Colonic mucosa (tissue), 4 donors: ENCODE measurements at regions not wholly inside any gene's neighbourhood (a gene's known extent, or its start where the extent isn't known, plus 50 kb on each side); places are given as distances from the start of the nearest gene placed in this dataset.

Experiments
- DNase-seq: peaks from one replicate; pipeline ENCODE4 v3.0.0-alpha.2; 2020
- H3K27ac ChIP-seq: fragments of 200-600 bp; one replicate; pipeline ENCODE4 v1.8.0; 2021
- H3K27me3 ChIP-seq: fragments of 200-600 bp; one replicate; pipeline ENCODE4 v1.8.0; 2021
- H3K36me3 ChIP-seq: fragments of 200-600 bp; one replicate; pipeline ENCODE4 v1.8.0; 2021
- H3K4me1 ChIP-seq: fragments of 200-600 bp; one replicate; pipeline ENCODE4 v1.8.0; 2021; ENCODE audit warnings: mild to moderate bottlenecking
- H3K4me3 ChIP-seq: fragments of 200-600 bp; one replicate; pipeline ENCODE4 v1.8.0; 2021
- H3K9ac ChIP-seq, 2 donors: one replicate each; pipeline ENCODE4 v1.7.0; 2013; ENCODE audit warnings: control low read depth in 2 of 2, low read depth in 2 of 2, low read length in 2 of 2
- H3K9me3 ChIP-seq: fragments of 200-600 bp; one replicate; pipeline ENCODE4 v1.8.0; 2021
- intact Hi-C: fragments of 100-400 bp; cut with DNase I; formaldehyde crosslinking; loops from one replicate; pipeline ENCODE4 v1.14.1; 2022
- TF ChIP-seq, protein P1 (sequence below): fragments of 200-600 bp; IDR thresholded peaks from one replicate; pipeline ENCODE4 v1.8.0; 2022; ENCODE audit warnings: antibody characterized with exemption, mild to moderate bottlenecking
- donor health status: healthy.
- donor health status: DM: no; HTN: no; CAD: no.
- donor health status: DM: no; HTN: no; CAD: no.

DNA sequence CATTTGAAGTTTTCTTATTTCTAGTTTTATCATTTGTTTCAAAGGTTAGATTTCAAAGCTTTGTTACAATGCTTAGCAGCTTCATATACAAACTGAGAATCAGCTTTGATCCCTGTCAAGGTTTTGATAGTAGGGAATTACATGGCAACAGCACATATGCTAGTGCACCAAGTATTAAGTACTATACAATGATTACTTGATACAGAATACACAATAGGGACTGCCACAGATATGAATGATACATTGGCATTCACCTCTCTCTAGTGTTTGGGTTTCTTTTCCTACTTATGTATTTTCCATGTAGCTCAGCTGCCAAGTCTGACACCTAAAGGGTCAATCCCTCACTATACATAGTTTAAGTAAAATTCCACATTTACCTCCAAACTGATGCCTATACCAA lies 344.0 kb downstream of the FAT4 start:
- intact Hi-C loops, result no loop called here
- Histone ChIP-seq H3K9ac (no peak overlapping the region), H3K4me1 (no peaks in the 10 kb centered on the region), H3K36me3 (no peaks in the 10 kb centered on the region), H3K9me3 (no peaks in the 10 kb centered on the region), H3K27me3 (no peaks in the 10 kb centered on the region), H3K4me3 (no peak overlapping the region), H3K27ac (no peak overlapping the region)
- TF ChIP-seq, protein P1, sequence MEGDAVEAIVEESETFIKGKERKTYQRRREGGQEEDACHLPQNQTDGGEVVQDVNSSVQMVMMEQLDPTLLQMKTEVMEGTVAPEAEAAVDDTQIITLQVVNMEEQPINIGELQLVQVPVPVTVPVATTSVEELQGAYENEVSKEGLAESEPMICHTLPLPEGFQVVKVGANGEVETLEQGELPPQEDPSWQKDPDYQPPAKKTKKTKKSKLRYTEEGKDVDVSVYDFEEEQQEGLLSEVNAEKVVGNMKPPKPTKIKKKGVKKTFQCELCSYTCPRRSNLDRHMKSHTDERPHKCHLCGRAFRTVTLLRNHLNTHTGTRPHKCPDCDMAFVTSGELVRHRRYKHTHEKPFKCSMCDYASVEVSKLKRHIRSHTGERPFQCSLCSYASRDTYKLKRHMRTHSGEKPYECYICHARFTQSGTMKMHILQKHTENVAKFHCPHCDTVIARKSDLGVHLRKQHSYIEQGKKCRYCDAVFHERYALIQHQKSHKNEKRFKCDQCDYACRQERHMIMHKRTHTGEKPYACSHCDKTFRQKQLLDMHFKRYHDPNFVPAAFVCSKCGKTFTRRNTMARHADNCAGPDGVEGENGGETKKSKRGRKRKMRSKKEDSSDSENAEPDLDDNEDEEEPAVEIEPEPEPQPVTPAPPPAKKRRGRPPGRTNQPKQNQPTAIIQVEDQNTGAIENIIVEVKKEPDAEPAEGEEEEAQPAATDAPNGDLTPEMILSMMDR, result no peak
- no peak for DNase-seq

DNA sequence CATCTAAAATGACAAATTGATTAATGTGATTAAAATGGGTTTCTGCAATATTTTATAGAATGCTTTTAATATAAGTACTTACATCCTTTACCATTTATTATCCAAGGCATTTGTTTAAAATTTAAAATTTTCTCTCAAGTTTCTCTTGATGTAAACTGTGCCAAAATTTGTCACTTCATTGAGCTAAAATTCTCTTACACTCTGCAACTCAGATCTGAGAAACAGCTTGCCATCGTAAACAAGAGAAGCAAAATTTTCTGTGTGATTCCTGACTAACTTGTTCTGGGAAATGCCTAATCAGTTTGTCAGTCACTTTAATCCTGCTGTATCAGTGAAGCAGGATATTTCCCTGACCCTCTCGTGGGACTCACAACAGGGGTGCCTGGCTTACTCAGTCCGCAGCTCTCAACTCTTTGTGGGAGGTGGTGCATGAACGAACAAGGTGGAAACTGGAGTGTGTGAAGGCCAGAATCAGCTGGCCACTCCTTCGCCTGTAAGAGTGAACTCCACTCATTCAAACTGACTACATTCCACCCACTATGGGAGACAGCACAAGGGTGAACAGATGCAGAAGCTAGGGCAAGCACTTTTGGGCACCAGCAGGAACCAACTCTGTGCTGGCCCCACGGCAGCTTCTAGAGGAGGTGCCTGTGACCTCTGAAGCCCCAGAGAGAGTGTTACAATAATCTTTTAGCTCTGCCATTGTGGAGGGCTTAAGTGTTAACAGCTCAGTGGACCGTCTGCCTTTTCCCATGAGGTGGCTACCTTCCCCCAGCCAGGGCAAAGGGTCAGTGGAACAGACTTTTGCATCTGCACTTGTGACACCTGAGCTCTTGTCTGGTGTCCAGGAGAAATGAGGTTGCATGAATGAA lies 349.4 kb downstream of the FAT4 start:
- Histone ChIP-seq H3K4me3 (no peak overlapping the region), H3K4me1 (no peaks in the 10 kb centered on the region), H3K9me3 (no peaks in the 10 kb centered on the region), H3K36me3 (no peaks in the 10 kb centered on the region), H3K27ac (no peak overlapping the region), H3K27me3 (no peaks in the 10 kb centered on the region), H3K9ac (no peak overlapping the region)
- TF ChIP-seq, protein P1, result no peak
- no peak for DNase-seq
- intact Hi-C loops, result no loop called here

DNA sequence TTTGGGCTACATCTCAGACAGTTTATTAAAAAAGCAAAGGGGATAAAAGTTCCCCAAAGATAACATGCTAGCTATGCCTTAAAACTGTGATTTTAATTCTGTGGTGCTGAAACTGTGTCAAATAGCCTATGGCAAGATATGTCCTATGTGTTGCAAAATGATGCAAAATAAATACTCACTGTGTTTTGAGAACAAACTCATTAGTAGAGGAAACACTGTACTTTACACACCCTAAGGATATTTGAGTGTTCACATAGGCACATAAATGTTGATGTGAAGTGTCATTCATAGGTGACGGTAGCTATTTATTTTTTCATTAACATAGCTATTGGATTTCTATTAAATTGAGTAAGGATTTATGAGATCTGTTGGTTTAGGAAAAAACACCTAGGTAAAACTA lies 351.9 kb downstream of the FAT4 start:
- H3K9me3 ChIP-seq, result no peaks in the 10 kb centered on the region
- intact Hi-C loops, result no loop called here
- H3K4me1 ChIP-seq, result no peaks in the 10 kb centered on the region
- no peaks in the 10 kb centered on the region for H3K36me3 ChIP-seq
- H3K4me3 ChIP-seq, result no peak overlapping the region
- H3K27ac ChIP-seq, result no peak overlapping the region
- no peak for DNase-seq
- H3K9ac ChIP-seq, result no peak overlapping the region
- TF ChIP-seq, protein P1, result no peak
- H3K27me3 ChIP-seq, result no peaks in the 10 kb centered on the region

DNA sequence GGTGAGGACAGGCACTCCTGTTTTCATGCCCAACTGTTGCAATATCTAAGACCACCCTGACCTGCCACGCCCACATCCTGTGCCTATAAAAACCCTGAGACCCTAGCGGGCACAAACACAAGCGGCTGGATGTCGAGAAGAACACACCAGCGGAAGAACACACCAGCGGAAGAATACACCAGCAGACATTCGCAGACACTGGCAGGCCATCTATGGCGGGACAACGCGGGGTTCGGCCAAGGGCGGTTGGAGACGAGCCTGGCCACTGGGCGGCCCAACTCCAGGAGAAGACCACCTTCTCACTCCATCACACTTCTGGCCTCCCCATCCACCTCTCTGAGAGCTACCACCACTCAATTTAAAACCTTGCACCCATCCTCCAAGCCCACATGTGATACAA lies 361.4 kb downstream of the FAT4 start:
- intact Hi-C loops, result no loop called here
- Histone ChIP-seq H3K4me1 (no peaks in the 10 kb centered on the region), H3K9ac (no peak overlapping the region), H3K9me3 (no peaks in the 10 kb centered on the region), H3K36me3 (no peaks in the 10 kb centered on the region), H3K27me3 (no peaks in the 10 kb centered on the region), H3K27ac (no peak overlapping the region), H3K4me3 (no peak overlapping the region)
- TF ChIP-seq, protein P1, result no peak
- no peak for DNase-seq

DNA sequence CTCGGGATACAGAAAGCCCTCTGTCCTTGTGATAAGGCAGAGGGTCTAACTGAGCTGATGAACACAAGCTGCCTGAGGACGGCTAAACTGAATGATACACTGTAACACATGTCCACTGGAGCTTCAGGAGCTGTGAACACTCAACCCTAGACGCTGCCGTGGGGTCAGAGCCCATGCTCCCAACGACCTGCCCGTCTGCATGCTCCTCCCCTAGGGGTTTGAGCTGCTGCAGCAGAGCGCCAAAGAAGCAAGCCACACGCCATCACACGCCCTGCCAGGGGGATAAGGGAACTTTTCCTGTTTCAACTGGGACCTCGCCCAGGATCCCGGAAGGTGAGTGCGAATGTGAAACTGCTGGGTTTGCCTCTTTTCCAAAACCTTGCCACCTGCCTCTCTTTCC lies 361.8 kb downstream of the FAT4 start:
- H3K9ac ChIP-seq, result no peak overlapping the region
- H3K4me1 ChIP-seq, result no peaks in the 10 kb centered on the region
- H3K4me3 ChIP-seq, result no peak overlapping the region
- TF ChIP-seq, protein P1, result no peak
- no peaks in the 10 kb centered on the region for H3K27me3 ChIP-seq
- H3K9me3 ChIP-seq, result no peaks in the 10 kb centered on the region
- DNase-seq, result no peak
- no peak overlapping the region for H3K27ac ChIP-seq
- intact Hi-C loops, result no loop called here
- H3K36me3 ChIP-seq, result no peaks in the 10 kb centered on the region
